IMR-90 (cell line): ENCODE measurements at regions not wholly inside any gene's neighbourhood (a gene's known extent, or its start where the extent isn't known, plus 50 kb on each side); places are given as distances from the start of the nearest gene placed in this dataset.

Experiments used
- ATAC-seq: fragments of 200-7000 bp; cut with Tn5 transposase; 2 replicates; pipeline ENCODE4 v1.9.1; 2020; ENCODE audit warnings: low read depth, mild to moderate bottlenecking, moderate library complexity
- BruUV-seq: library from RNA; stranded (reverse); fragments of 400-500 nt; replicated peaks from 2 replicates; lab custom pipeline; 2021; lab: Mats Ljungman, UMichigan
- CTCF ChIA-PET: fragments of 300-600 bp; formaldehyde crosslinking; extraction: SDS; loops from one replicate; lab custom pipeline; 2021; ENCODE audit warnings: antibody characterized with exemption; lab: Yijun Ruan, JAX
- POLR2A ChIA-PET: fragments of 300-600 bp; sonication (Branson Sonifier 250); formaldehyde crosslinking; loops from one replicate; lab custom pipeline; 2022; ENCODE audit warnings: antibody characterized with exemption; ENCODE audit not compliant: unreplicated experiment; lab: Charles Lee
- DNase-seq: peaks from one replicate; pipeline ENCODE4 v3.0.0; 2013
- H2AFZ ChIP-seq: replicated peaks from 2 replicates; pipeline ENCODE3; 2013; ENCODE audit warnings: low read length, mild to moderate bottlenecking; ENCODE audit not compliant: poor library complexity
- H2AK5ac ChIP-seq: 2 replicates; pipeline ENCODE4 v1.6.1; 2013; ENCODE audit warnings: low read depth, low read length, inconsistent platforms
- H2AK9ac ChIP-seq: replicated peaks from 2 replicates; pipeline ENCODE3; 2013; ENCODE audit warnings: mild to moderate bottlenecking, low read depth, low read length, moderate library complexity; ENCODE audit not compliant: poor library complexity
- H2BK120ac ChIP-seq: 2 replicates; pipeline ENCODE4 v1.6.1; 2013; ENCODE audit warnings: low read depth, low read length, inconsistent platforms
- H2BK15ac ChIP-seq: 3 replicates; pipeline ENCODE4 v1.6.1; 2013; ENCODE audit warnings: low read depth, low read length, inconsistent platforms
- H2BK20ac ChIP-seq: 2 replicates; pipeline ENCODE4 v1.6.1; 2013; ENCODE audit warnings: low read depth, mild to moderate bottlenecking, inconsistent platforms, low read length, moderate library complexity
- H2BK5ac ChIP-seq: 2 replicates; pipeline ENCODE4 v1.6.1; 2013; ENCODE audit warnings: mild to moderate bottlenecking, low read depth, low read length, inconsistent platforms; ENCODE audit not compliant: poor library complexity, severe bottlenecking
- H3K14ac ChIP-seq: replicated peaks from 2 replicates; pipeline ENCODE4 v1.6.1; 2013; ENCODE audit warnings: low read depth, low read length, inconsistent platforms
- H3K18ac ChIP-seq: 2 replicates; pipeline ENCODE4 v1.6.1; 2013; ENCODE audit warnings: low read depth, low read length, control low read depth
- H3K23ac ChIP-seq: 2 replicates; pipeline ENCODE4 v1.6.1; 2013; ENCODE audit warnings: low read depth, low read length, inconsistent platforms
- H3K27ac ChIP-seq: 2 replicates; pipeline ENCODE4 v1.5.1; 2013; ENCODE audit warnings: mild to moderate bottlenecking, control low read depth, low read length; ENCODE audit not compliant: insufficient read depth
- H3K27me3 ChIP-seq: 2 replicates; pipeline ENCODE4 v1.6.1; 2013; ENCODE audit warnings: low read length; ENCODE audit not compliant: control insufficient read depth, insufficient read depth
- H3K36me3 ChIP-seq: 2 replicates; pipeline ENCODE4 v1.6.1; 2013; ENCODE audit warnings: low read length, mixed read lengths; ENCODE audit not compliant: control insufficient read depth, insufficient read depth
- H3K4ac ChIP-seq: 2 replicates; pipeline ENCODE4 v1.6.1; 2013; ENCODE audit warnings: low read depth, low read length, inconsistent platforms
- H3K4me1 ChIP-seq: 2 replicates; pipeline ENCODE4 v1.6.1; 2013; ENCODE audit warnings: low read length, mixed read lengths; ENCODE audit not compliant: control insufficient read depth, insufficient read depth
- H3K4me2 ChIP-seq: 2 replicates; pipeline ENCODE4 v1.6.1; 2013; ENCODE audit warnings: low read depth, mild to moderate bottlenecking, control low read depth, low read length, moderate library complexity
- H3K4me3 ChIP-seq: 2 replicates; pipeline ENCODE4 v1.5.1; 2013; ENCODE audit warnings: low read depth, mild to moderate bottlenecking, control low read depth, low read length, moderate library complexity; ENCODE audit not compliant: insufficient read depth
- H3K56ac ChIP-seq: 2 replicates; pipeline ENCODE4 v1.6.1; 2013; ENCODE audit warnings: low read length, inconsistent platforms; ENCODE audit not compliant: insufficient read depth; ENCODE audit errors: extremely low read depth
- H3K79me1 ChIP-seq, 2 experiments: 2 replicates each; pipeline ENCODE4 v1.6.1; 2013; ENCODE audit warnings: low read length in 2 of 2, inconsistent platforms in 1 of 2, low read depth in 1 of 2
- H3K9ac ChIP-seq: 2 replicates; pipeline ENCODE4 v1.6.1; 2013; ENCODE audit warnings: low read depth, low read length, control low read depth
- H3K9me1 ChIP-seq: 2 replicates; pipeline ENCODE4 v1.6.1; 2013; ENCODE audit warnings: low read length, inconsistent platforms; ENCODE audit not compliant: insufficient read depth
- H3K9me3 ChIP-seq: 2 replicates; pipeline ENCODE4 v1.6.1; 2013; ENCODE audit warnings: low read length; ENCODE audit not compliant: control insufficient read depth, insufficient read depth
- H4K20me1 ChIP-seq: 2 replicates; pipeline ENCODE4 v1.6.1; 2013; ENCODE audit warnings: low read length, inconsistent platforms; ENCODE audit not compliant: insufficient read depth
- H4K5ac ChIP-seq: 2 replicates; pipeline ENCODE4 v1.6.1; 2013; ENCODE audit warnings: mild to moderate bottlenecking, low read depth, low read length, control low read depth
- H4K8ac ChIP-seq, 2 experiments: 2 replicates each; pipeline ENCODE4 v1.6.1; 2013; ENCODE audit warnings: low read depth in 2 of 2, low read length in 2 of 2, control low read depth in 1 of 2, inconsistent platforms in 1 of 2
- H4K91ac ChIP-seq: 2 replicates; pipeline ENCODE4 v1.6.1; 2013; ENCODE audit warnings: low read depth, low read length, inconsistent platforms; ENCODE audit not compliant: insufficient read depth
- CEBPB ChIP-seq: IDR thresholded peaks from 2 replicates; pipeline ENCODE4 v1.6.1; 2012; ENCODE audit warnings: low read depth, low read length, improper control_type of control experiment
- CHD1 ChIP-seq: IDR thresholded peaks from 2 replicates; pipeline ENCODE4 v1.6.1; 2012; ENCODE audit warnings: low read depth, low read length, improper control_type of control experiment
- CTCF ChIP-seq: conservative IDR thresholded peaks from 2 replicates; pipeline ENCODE4 v1.5.1; 2012; ENCODE audit warnings: mild to moderate bottlenecking, low read depth, low read length, improper control_type of control experiment
- FOS ChIP-seq: fragments of 150-350 bp; IDR thresholded peaks from 2 replicates; pipeline ENCODE4 v1.6.1; 2016; ENCODE audit warnings: low read depth, low read length
- MAFK ChIP-seq: IDR thresholded peaks from 2 replicates; pipeline ENCODE4 v1.6.1; 2012; ENCODE audit warnings: low read depth, low read length, improper control_type of control experiment
- MAZ ChIP-seq: IDR thresholded peaks from 2 replicates; pipeline ENCODE4 v1.6.1; 2012; ENCODE audit warnings: low read depth, mild to moderate bottlenecking, low read length, improper control_type of control experiment, moderate library complexity, borderline replicate concordance
- NFE2L2 ChIP-seq: fragments of 150-350 bp; IDR thresholded peaks from 2 replicates; pipeline ENCODE4 v1.6.1; 2016; ENCODE audit warnings: low read depth, mild to moderate bottlenecking, low read length
- RAD21 ChIP-seq: IDR thresholded peaks from 2 replicates; pipeline ENCODE4 v1.6.1; 2012; ENCODE audit warnings: low read length, improper control_type of control experiment
- RCOR1 ChIP-seq: IDR thresholded peaks from 2 replicates; pipeline ENCODE4 v1.6.1; 2012; ENCODE audit warnings: mild to moderate bottlenecking, low read length, improper control_type of control experiment; ENCODE audit not compliant: insufficient replicate concordance
- WGBS, 2 experiments: methylation state at CpG; one replicate each; pipeline versions ENCODE4 v1.1.5 to v1.1.7; 2013; ENCODE audit warnings: missing lambda C conversion rate in 2 of 2; ENCODE audit not compliant: insufficient read length in 1 of 2; ENCODE audit errors: extremely low coverage in 2 of 2; 5-methylcytosine and 5-hydroxymethylcytosine counted together
- dilution Hi-C: fragments of 300-500 bp; cut with HindIII; formaldehyde crosslinking; loops from one replicate; pipeline ENCODE4 v1.14.3; 2018; ENCODE audit warnings: low sequenced_read_pairs; ENCODE audit not compliant: unreplicated experiment
- in situ Hi-C: fragments of 300-500 bp; cut with MboI; formaldehyde crosslinking; loops from 3 replicates; pipeline ENCODE4 v1.14.3; 2019; ENCODE audit warnings: low sequenced_read_pairs, inconsistent platforms, mixed read lengths
- intact Hi-C: fragments of 100-400 bp; cut with micrococcal nuclease; formaldehyde crosslinking; loops from 2 replicates; pipeline ENCODE4 v1.10.0; 2022

DNA sequence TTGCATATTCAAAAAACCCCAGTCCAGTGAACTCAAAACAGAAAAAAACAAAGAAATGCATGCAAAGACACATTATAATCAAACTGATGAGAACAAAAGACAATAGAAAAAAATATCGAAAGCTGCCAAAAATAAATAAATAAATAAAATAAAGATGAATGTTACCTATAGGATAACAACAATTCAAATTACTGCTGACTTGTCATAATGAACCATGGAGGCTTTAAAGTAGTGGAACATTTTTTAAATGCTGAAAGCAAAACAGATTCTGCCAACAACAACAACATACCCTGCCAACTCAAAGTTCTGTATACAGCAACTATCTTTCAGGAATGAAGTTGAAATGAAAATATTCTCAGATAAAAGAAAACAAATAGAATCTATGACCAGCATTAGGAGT lies 116.6 kb downstream of the CBLN1 start:
- Histone ChIP-seq H2BK20ac (no peak overlapping the region), H2AK9ac (no peak overlapping the region), H3K56ac (no peak overlapping the region), H4K20me1 (no peaks in the 10 kb centered on the region), H3K9me1 (no peaks in the 10 kb centered on the region), H3K4me2 (no peak overlapping the region), H3K27ac (no peak overlapping the region), H2BK120ac (no peak overlapping the region), H3K79me1 (no peaks in the 10 kb centered on the region), H3K4ac (no peak overlapping the region), H2AFZ (no peak overlapping the region), H4K91ac (no peak overlapping the region), H3K4me3 (no peak overlapping the region), H3K4me1 (no peaks in the 10 kb centered on the region), H2BK5ac (no peak overlapping the region), H4K5ac (no peak overlapping the region), H3K23ac (no peak overlapping the region), H2AK5ac (no peak overlapping the region), H3K14ac (no peak overlapping the region), H3K18ac (no peak overlapping the region), H3K36me3 (no peaks in the 10 kb centered on the region), H4K8ac (no peak overlapping the region), H3K27me3 (no peaks in the 10 kb centered on the region), H3K9me3 (no peaks in the 10 kb centered on the region), H3K9ac (no peak overlapping the region), H2BK15ac (no peak overlapping the region)
- intact Hi-C loops (no loop called here), in situ Hi-C loops (no loop called here), dilution Hi-C loops (no loop called here)
- no peak for DNase-seq
- no peak for ATAC-seq
- ChIA-PET CTCF (no interaction called here), POLR2A (no interaction called here)
- no peak for TF ChIP-seq CHD1
- no peak for TF ChIP-seq MAZ
- no peak for TF ChIP-seq RCOR1
- no peak for TF ChIP-seq CTCF
- TF ChIP-seq FOS = no peak
- no peak for TF ChIP-seq RAD21
- TF ChIP-seq MAFK = peak; percentile 44; the same call in 1 of the 2 replicates
- no peak for TF ChIP-seq NFE2L2
- no peak for TF ChIP-seq CEBPB
- no TSS peak for BruUV-seq
- WGBS, 2 experiments = no CpG with 5 or more reads among the region's 1 CpG
